WTC11 (cell line): ENCODE measurements at regions not wholly inside any gene's neighbourhood (a gene's known extent, or its start where the extent isn't known, plus 50 kb on each side); places are given as distances from the start of the nearest gene placed in this dataset.

Experiments used
- ATAC-seq: fragments of 200-7000 bp; cut with Tn5 transposase; 2 replicates; pipeline ENCODE4 v1.10.0; 2021; ENCODE audit warnings: mild to moderate bottlenecking, moderate library complexity
- CTCF ChIA-PET: fragments of 300-600 bp; sonication (Branson Sonifier 250); formaldehyde crosslinking; loops from one replicate; lab custom pipeline; 2021; ENCODE audit warnings: antibody characterized with exemption; lab: Charles Lee
- POLR2A ChIA-PET: fragments of 350-600 bp; sonication (Branson Sonifier 250); formaldehyde crosslinking; loops from one replicate; lab custom pipeline; 2021; ENCODE audit warnings: antibody characterized with exemption; lab: Charles Lee
- DNase-seq: peaks from one replicate; pipeline ENCODE4 v3.0.0; 2021; ENCODE audit warnings: low spot score
- H3K27ac Mint-ChIP-seq: 2 replicates; pipeline ENCODE4 v1.8.0; 2021; ENCODE audit warnings: mixed read lengths
- H3K27me3 Mint-ChIP-seq: 2 replicates; pipeline ENCODE4 v1.8.0; 2021; ENCODE audit warnings: low read depth, mild to moderate bottlenecking, moderate library complexity, mixed read lengths
- H3K36me3 Mint-ChIP-seq: 2 replicates; pipeline ENCODE4 v1.8.0; 2021; ENCODE audit warnings: mixed read lengths
- H3K4me1 Mint-ChIP-seq: 2 replicates; pipeline ENCODE4 v1.8.0; 2022; ENCODE audit warnings: mixed read lengths
- H3K4me3 Mint-ChIP-seq: 2 replicates; pipeline ENCODE4 v1.8.0; 2021; ENCODE audit warnings: mild to moderate bottlenecking, moderate library complexity, mixed read lengths
- H3K9me3 Mint-ChIP-seq: 2 replicates; pipeline ENCODE4 v1.8.0; 2021; ENCODE audit warnings: mixed read lengths
- ARID4B ChIP-seq: sonication (generic); formaldehyde crosslinking; IDR thresholded peaks from 2 replicates; pipeline ENCODE4 v1.8.0; 2023; ENCODE audit warnings: missing genetic modification reagents, mild to moderate bottlenecking, borderline replicate concordance
- JUN ChIP-seq: sonication (generic); formaldehyde crosslinking; IDR thresholded peaks from 2 replicates; pipeline ENCODE4 v1.8.0; 2023; ENCODE audit warnings: mild to moderate bottlenecking, missing genetic modification reagents
- MXD4 ChIP-seq: fragments of 250-450 bp; sonication (Bioruptor Pico); IDR thresholded peaks from 2 replicates; pipeline ENCODE4 v1.8.0; 2021; ENCODE audit warnings: mild to moderate bottlenecking, moderate library complexity, borderline replicate concordance
- NFE2L1 ChIP-seq: sonication (generic); formaldehyde crosslinking; IDR thresholded peaks from 2 replicates; pipeline ENCODE4 v1.8.1; 2023; ENCODE audit warnings: missing genetic modification reagents
- NFYB ChIP-seq: sonication (generic); formaldehyde crosslinking; conservative IDR thresholded peaks from 2 replicates; pipeline ENCODE4 v1.8.0; 2022; ENCODE audit warnings: low read depth, missing genetic modification reagents
- NR2C2 ChIP-seq: sonication (generic); formaldehyde crosslinking; IDR thresholded peaks from 2 replicates; pipeline ENCODE4 v1.8.0; 2022; ENCODE audit warnings: mild to moderate bottlenecking, missing genetic modification reagents
- RELA ChIP-seq: sonication (generic); formaldehyde crosslinking; IDR thresholded peaks from 2 replicates; pipeline ENCODE4 v1.8.1; 2022; ENCODE audit warnings: missing genetic modification reagents, mild to moderate bottlenecking, borderline replicate concordance
- ZNF416 ChIP-seq: fragments of 250-450 bp; sonication (Bioruptor Pico); IDR thresholded peaks from 2 replicates; pipeline ENCODE4 v1.9.0; 2021; ENCODE audit warnings: mild to moderate bottlenecking, inconsistent platforms
- ZNF671 ChIP-seq: fragments of 250-450 bp; sonication (Bioruptor Pico); IDR thresholded peaks from 2 replicates; pipeline ENCODE4 v1.8.0; 2021; ENCODE audit warnings: mild to moderate bottlenecking
- TF ChIP-seq, protein P1 (sequence below): fragments of 250-450 bp; sonication (Bioruptor Pico); IDR thresholded peaks from 2 replicates; pipeline ENCODE4 v1.9.0; 2021; ENCODE audit warnings: mild to moderate bottlenecking
- TF ChIP-seq, protein P2 (sequence below): fragments of 250-450 bp; sonication (Bioruptor Pico); IDR thresholded peaks from 2 replicates; pipeline ENCODE4 v2.1.2; 2022; ENCODE audit warnings: mild to moderate bottlenecking, moderate library complexity
- TF ChIP-seq, protein P3 (sequence below): sonication (generic); formaldehyde crosslinking; IDR thresholded peaks from 2 replicates; pipeline ENCODE4 v1.8.1; 2023; ENCODE audit warnings: mild to moderate bottlenecking, moderate library complexity, missing genetic modification reagents
- TF ChIP-seq, protein P4 (sequence below): sonication (generic); formaldehyde crosslinking; IDR thresholded peaks from 2 replicates; pipeline ENCODE4 v1.8.1; 2023; ENCODE audit warnings: mild to moderate bottlenecking, missing genetic modification reagents, moderate library complexity

GRCh38 chr12:59268295-59268809, 327.5 kb upstream of the SLC16A7 start:
- H3K27ac Mint-ChIP-seq: no peak overlapping the region
- no peak overlapping the region for H3K4me3 Mint-ChIP-seq
- H3K27me3 Mint-ChIP-seq: peaks cover 17% of the 10 kb centered on the region
- no peaks in the 10 kb centered on the region for H3K4me1 Mint-ChIP-seq
- POLR2A ChIA-PET: no interaction called here
- peaks cover 7% of the 10 kb centered on the region for H3K36me3 Mint-ChIP-seq
- TF ChIP-seq NFYB: no peak
- TF ChIP-seq, protein P1, sequence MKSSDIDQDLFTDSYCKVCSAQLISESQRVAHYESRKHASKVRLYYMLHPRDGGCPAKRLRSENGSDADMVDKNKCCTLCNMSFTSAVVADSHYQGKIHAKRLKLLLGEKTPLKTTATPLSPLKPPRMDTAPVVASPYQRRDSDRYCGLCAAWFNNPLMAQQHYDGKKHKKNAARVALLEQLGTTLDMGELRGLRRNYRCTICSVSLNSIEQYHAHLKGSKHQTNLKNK: no peak
- TF ChIP-seq, protein P2, sequence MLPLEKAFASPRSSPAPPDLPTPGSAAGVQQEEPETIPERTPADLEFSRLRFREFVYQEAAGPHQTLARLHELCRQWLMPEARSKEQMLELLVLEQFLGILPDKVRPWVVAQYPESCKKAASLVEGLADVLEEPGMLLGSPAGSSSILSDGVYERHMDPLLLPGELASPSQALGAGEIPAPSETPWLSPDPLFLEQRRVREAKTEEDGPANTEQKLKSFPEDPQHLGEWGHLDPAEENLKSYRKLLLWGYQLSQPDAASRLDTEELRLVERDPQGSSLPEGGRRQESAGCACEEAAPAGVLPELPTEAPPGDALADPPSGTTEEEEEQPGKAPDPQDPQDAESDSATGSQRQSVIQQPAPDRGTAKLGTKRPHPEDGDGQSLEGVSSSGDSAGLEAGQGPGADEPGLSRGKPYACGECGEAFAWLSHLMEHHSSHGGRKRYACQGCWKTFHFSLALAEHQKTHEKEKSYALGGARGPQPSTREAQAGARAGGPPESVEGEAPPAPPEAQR (CRISPR knock-in tag): no peak
- TF ChIP-seq ZNF416 (CRISPR knock-in tag): no peak
- TF ChIP-seq, all 79 proteins: peak for 0
- CTCF ChIA-PET: no interaction called here
- no peak for DNase-seq
- H3K9me3 Mint-ChIP-seq: peaks cover 38% of the 10 kb centered on the region
- no peak for ATAC-seq

- H3K27ac Mint-ChIP-seq: no peak overlapping the region
- no peak overlapping the region for H3K4me3 Mint-ChIP-seq
- ChIA-PET CTCF (no interaction called here), POLR2A (no interaction called here)
- DNase-seq: no peak
- peaks cover 20% of the 10 kb centered on the region for H3K9me3 Mint-ChIP-seq
- TF ChIP-seq JUN (CRISPR knock-in tag): no peak
- TF ChIP-seq ZNF671: no peak
- H3K36me3 Mint-ChIP-seq: peaks cover 7% of the 10 kb centered on the region
- no peak for ATAC-seq
- H3K4me1 Mint-ChIP-seq: no peaks in the 10 kb centered on the region
- peaks cover 3% of the 10 kb centered on the region; the same call in 1 of the 2 replicates for H3K27me3 Mint-ChIP-seq
Measured at GRCh38 chr12:59260202-59260601, 335.6 kb upstream of the SLC16A7 start.

GRCh38 chr12:59252731-59253130, 332.4 kb upstream of the LRIG3 start:
- H3K9me3 Mint-ChIP-seq: peaks cover 56% of the 10 kb centered on the region
- CTCF ChIA-PET: no interaction called here
- no peak overlapping the region for H3K4me3 Mint-ChIP-seq
- H3K36me3 Mint-ChIP-seq: peaks cover 40% of the 10 kb centered on the region
- H3K4me1 Mint-ChIP-seq: peaks cover 13% of the 10 kb centered on the region
- POLR2A ChIA-PET: no interaction called here
- H3K27me3 Mint-ChIP-seq: peaks cover 4% of the 10 kb centered on the region
- no peak for ATAC-seq
- no peak for TF ChIP-seq NR2C2 (CRISPR knock-in tag)
- TF ChIP-seq, protein P3, sequence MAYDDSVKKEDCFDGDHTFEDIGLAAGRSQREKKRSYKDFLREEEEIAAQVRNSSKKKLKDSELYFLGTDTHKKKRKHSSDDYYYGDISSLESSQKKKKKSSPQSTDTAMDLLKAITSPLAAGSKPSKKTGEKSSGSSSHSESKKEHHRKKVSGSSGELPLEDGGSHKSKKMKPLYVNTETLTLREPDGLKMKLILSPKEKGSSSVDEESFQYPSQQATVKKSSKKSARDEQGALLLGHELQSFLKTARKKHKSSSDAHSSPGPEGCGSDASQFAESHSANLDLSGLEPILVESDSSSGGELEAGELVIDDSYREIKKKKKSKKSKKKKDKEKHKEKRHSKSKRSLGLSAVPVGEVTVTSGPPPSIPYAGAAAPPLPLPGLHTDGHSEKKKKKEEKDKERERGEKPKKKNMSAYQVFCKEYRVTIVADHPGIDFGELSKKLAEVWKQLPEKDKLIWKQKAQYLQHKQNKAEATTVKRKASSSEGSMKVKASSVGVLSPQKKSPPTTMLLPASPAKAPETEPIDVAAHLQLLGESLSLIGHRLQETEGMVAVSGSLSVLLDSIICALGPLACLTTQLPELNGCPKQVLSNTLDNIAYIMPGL (CRISPR knock-in tag): no peak
- TF ChIP-seq MXD4 (CRISPR knock-in tag): no peak
- TF ChIP-seq, protein P4, sequence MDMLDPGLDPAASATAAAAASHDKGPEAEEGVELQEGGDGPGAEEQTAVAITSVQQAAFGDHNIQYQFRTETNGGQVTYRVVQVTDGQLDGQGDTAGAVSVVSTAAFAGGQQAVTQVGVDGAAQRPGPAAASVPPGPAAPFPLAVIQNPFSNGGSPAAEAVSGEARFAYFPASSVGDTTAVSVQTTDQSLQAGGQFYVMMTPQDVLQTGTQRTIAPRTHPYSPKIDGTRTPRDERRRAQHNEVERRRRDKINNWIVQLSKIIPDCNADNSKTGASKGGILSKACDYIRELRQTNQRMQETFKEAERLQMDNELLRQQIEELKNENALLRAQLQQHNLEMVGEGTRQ (CRISPR knock-in tag): no peak
- no peak for TF ChIP-seq RELA
- TF ChIP-seq NFE2L1 (CRISPR knock-in tag): no peak
- H3K27ac Mint-ChIP-seq: no peak overlapping the region
- DNase-seq: no peak

- H3K9me3 Mint-ChIP-seq: peaks cover 41% of the 10 kb centered on the region
- peaks cover 36% of the 10 kb centered on the region for H3K36me3 Mint-ChIP-seq
- 0 out of 2 replicates have a peak overlapping the region, but pooled peaks have one; percentile 30 for H3K27ac Mint-ChIP-seq
- peaks cover 13% of the 10 kb centered on the region for H3K4me1 Mint-ChIP-seq
- H3K27me3 Mint-ChIP-seq: peaks cover 4% of the 10 kb centered on the region
- TF ChIP-seq ARID4B (CRISPR knock-in tag): no peak
- CTCF ChIA-PET: no interaction called here
- ATAC-seq (no peak), DNase-seq (no peak)
- POLR2A ChIA-PET: no interaction called here
- no peak overlapping the region for H3K4me3 Mint-ChIP-seq
Measured at GRCh38 chr12:59250766-59251165, 330.5 kb upstream of the LRIG3 start.
